A673 (cell line): ENCODE measurements at regions not wholly inside any gene's neighbourhood (a gene's known extent, or its start where the extent isn't known, plus 50 kb on each side); places are given as distances from the start of the nearest gene placed in this dataset.

ENCODE experiments used
- BruUV-seq: library from RNA; stranded (reverse); fragments of 400-500 nt; replicated peaks from 2 replicates; lab custom pipeline; 2021; lab: Mats Ljungman, UMichigan
- CTCF ChIA-PET: fragments of 300-600 bp; sonication (Branson Sonifier 250); formaldehyde crosslinking; loops from one replicate; lab custom pipeline; 2022; ENCODE audit warnings: antibody characterized with exemption; lab: Charles Lee
- POLR2A ChIA-PET: fragments of 300-600 bp; sonication (Branson Sonifier 250); formaldehyde crosslinking; loops from one replicate; lab custom pipeline; 2022; ENCODE audit warnings: antibody characterized with exemption; ENCODE audit not compliant: low non-redundant PET; lab: Charles Lee
- DNase-seq: peaks from one replicate; pipeline ENCODE4 v3.0.0-alpha.2; 2015; ENCODE audit warnings: low spot score
- H3K27ac ChIP-seq: fragments of 200-600 bp; sonication (generic); 2 replicates; pipeline ENCODE4 v1.5.1; 2016; ENCODE audit warnings: mixed run types, low read depth, mild to moderate bottlenecking, mixed read lengths, antibody characterized with exemption, low read length; ENCODE audit not compliant: poor library complexity, severe bottlenecking
- H3K27me3 ChIP-seq: fragments of 200-600 bp; sonication (generic); replicated peaks from 2 replicates; pipeline ENCODE4 v1.6.1; 2017; ENCODE audit warnings: mixed run types, low read depth, mild to moderate bottlenecking, mixed read lengths, antibody characterized with exemption, low read length; ENCODE audit not compliant: insufficient read depth, poor library complexity
- H3K36me3 ChIP-seq: fragments of 200-600 bp; sonication (generic); 2 replicates; pipeline ENCODE4 v1.6.1; 2016; ENCODE audit warnings: mixed run types, mild to moderate bottlenecking, mixed read lengths, antibody characterized with exemption, low read length; ENCODE audit not compliant: insufficient read depth, poor library complexity, severe bottlenecking
- H3K4me1 ChIP-seq: fragments of 200-600 bp; sonication (generic); 2 replicates; pipeline ENCODE4 v1.6.1; 2017; ENCODE audit warnings: mixed run types, mild to moderate bottlenecking, mixed read lengths, antibody characterized with exemption, low read length; ENCODE audit not compliant: insufficient read depth, poor library complexity, severe bottlenecking
- H3K4me3 ChIP-seq: fragments of 200-600 bp; sonication (generic); 2 replicates; pipeline ENCODE4 v1.5.1; 2016; ENCODE audit warnings: low read depth, mixed run types, mild to moderate bottlenecking, mixed read lengths, low read length; ENCODE audit not compliant: poor library complexity, severe bottlenecking
- H3K9me3 ChIP-seq: fragments of 200-600 bp; sonication (generic); 2 replicates; pipeline ENCODE4 v1.6.1; 2016; ENCODE audit warnings: mixed run types, low read depth, mild to moderate bottlenecking, mixed read lengths, antibody characterized with exemption, low read length; ENCODE audit not compliant: poor library complexity, severe bottlenecking
- EZH2 ChIP-seq: fragments of 200-600 bp; sonication (generic); IDR thresholded peaks from 2 replicates; pipeline ENCODE4 v1.6.1; 2017; ENCODE audit warnings: borderline replicate concordance, low read depth, mild to moderate bottlenecking, mixed read lengths, antibody characterized with exemption, low read length; ENCODE audit not compliant: poor library complexity, severe bottlenecking
- intact Hi-C: fragments of 100-400 bp; cut with micrococcal nuclease; formaldehyde crosslinking; loops from one replicate; pipeline ENCODE4 v1.10.0; 2022; ENCODE audit not compliant: unreplicated experiment
- TF ChIP-seq, protein P1 (sequence below): fragments of 300-800, 200-600 bp; sonication (generic); conservative IDR thresholded peaks from 2 replicates; pipeline ENCODE4 v1.5.1; 2017; ENCODE audit warnings: low read depth, mild to moderate bottlenecking, antibody characterized with exemption, low read length, moderate library complexity, mixed read lengths

DNA sequence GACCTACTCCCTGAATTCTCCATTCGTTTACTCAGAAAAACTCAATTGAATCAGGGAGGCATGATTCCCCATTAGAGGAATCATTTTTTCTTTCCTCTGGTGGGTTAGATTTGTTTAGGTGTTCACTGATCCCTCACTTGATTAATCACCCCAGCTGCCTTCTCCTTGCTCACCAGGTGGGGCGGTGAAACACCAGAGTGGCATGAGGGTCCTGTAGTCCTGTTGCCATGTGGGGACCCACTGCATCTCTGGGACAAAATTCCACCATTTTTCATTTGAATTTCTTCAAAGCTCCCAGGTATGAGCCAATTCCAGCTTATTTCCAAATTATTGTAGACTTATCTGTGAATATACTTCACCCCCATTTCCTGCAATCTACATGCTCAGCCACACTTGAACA is 462.7 kb upstream of the ZNF507 start:
- H3K4me3 ChIP-seq: no peak overlapping the region
- no peaks in the 10 kb centered on the region for H3K36me3 ChIP-seq
- CTCF ChIA-PET: no interaction called here
- no peaks in the 10 kb centered on the region for H3K9me3 ChIP-seq
- POLR2A ChIA-PET: no interaction called here
- H3K4me1 ChIP-seq: no peaks in the 10 kb centered on the region
- TF ChIP-seq, protein P1, sequence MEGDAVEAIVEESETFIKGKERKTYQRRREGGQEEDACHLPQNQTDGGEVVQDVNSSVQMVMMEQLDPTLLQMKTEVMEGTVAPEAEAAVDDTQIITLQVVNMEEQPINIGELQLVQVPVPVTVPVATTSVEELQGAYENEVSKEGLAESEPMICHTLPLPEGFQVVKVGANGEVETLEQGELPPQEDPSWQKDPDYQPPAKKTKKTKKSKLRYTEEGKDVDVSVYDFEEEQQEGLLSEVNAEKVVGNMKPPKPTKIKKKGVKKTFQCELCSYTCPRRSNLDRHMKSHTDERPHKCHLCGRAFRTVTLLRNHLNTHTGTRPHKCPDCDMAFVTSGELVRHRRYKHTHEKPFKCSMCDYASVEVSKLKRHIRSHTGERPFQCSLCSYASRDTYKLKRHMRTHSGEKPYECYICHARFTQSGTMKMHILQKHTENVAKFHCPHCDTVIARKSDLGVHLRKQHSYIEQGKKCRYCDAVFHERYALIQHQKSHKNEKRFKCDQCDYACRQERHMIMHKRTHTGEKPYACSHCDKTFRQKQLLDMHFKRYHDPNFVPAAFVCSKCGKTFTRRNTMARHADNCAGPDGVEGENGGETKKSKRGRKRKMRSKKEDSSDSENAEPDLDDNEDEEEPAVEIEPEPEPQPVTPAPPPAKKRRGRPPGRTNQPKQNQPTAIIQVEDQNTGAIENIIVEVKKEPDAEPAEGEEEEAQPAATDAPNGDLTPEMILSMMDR: no peak
- no peak for TF ChIP-seq EZH2
- no peak for DNase-seq
- no peaks in the 10 kb centered on the region for H3K27me3 ChIP-seq
- no peak overlapping the region for H3K27ac ChIP-seq
- no TSS peak for BruUV-seq
- intact Hi-C loops: no loop called here

DNA sequence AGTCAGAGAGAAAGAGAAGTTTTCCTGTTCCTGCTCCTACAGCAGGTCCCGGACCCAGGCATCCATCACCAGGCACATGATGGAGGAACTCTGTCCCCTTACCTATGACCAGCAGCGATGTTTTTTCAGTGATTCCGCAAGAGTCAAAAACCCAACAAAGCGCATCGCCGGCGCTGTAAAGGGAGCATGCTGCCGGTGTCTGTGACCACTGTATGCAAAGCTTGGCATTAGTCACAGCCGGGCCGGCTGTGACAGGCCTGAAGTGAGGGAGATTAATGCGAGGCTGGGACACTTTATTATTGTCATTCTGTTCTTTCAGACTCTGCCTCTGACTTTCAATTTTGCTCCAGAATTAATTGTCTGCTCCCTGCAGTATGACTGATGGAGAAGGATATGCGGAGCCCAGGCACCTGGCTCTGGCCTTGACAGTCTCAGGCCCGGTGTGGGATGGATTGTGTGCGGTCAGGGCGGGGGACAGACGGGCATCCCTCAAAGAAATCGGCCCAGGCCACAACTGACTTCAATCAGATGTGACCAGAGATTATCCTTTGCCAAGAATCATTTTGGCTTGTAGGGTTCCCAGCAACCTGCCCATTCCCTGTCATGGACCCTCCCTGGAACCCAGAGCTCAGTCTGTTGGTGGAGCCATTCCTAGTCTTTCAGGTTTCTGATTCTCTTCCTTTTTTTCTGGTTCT is 462.0 kb upstream of the ZNF507 start:
- H3K36me3 ChIP-seq: no peaks in the 10 kb centered on the region
- H3K4me1 ChIP-seq: no peaks in the 10 kb centered on the region
- no peaks in the 10 kb centered on the region for H3K9me3 ChIP-seq
- ChIA-PET CTCF (no interaction called here), POLR2A (no interaction called here)
- no peak for DNase-seq
- no peak overlapping the region for H3K27ac ChIP-seq
- intact Hi-C loops: no loop called here
- TF ChIP-seq, protein P1: no peak
- TF ChIP-seq EZH2: no peak
- H3K27me3 ChIP-seq: no peaks in the 10 kb centered on the region
- no TSS peak for BruUV-seq
- H3K4me3 ChIP-seq: no peak overlapping the region

- no TSS peak for BruUV-seq
- Histone ChIP-seq H3K9me3 (no peaks in the 10 kb centered on the region), H3K36me3 (no peaks in the 10 kb centered on the region), H3K4me1 (no peaks in the 10 kb centered on the region), H3K27ac (no peak overlapping the region), H3K4me3 (no peak overlapping the region), H3K27me3 (no peaks in the 10 kb centered on the region)
- intact Hi-C loops: no loop called here
- no peak for DNase-seq
- TF ChIP-seq, protein P1: no peak
- TF ChIP-seq EZH2: no peak
- POLR2A ChIA-PET: no interaction called here
- CTCF ChIA-PET: no interaction called here
Observed at GRCh38 chr19:31885280-31885853, 460.0 kb upstream of the ZNF507 start.
